Right lobe of liver (tissue), 4 donors: ENCODE measurements at regions not wholly inside any gene's neighbourhood (a gene's known extent, or its start where the extent isn't known, plus 50 kb on each side); places are given as distances from the start of the nearest gene placed in this dataset.

Source experiments
- POLR2A ChIP-seq: fragments of 450-650 bp; IDR thresholded peaks from one replicate; pipeline ENCODE4 v1.6.1; 2017; ENCODE audit warnings: antibody characterized with exemption, mild to moderate bottlenecking
- TF ChIP-seq, protein P1 (sequence below), 4 donors: fragments of 200-600 bp in 3 of 4; fragments of 450-650 bp in 1 of 4; IDR thresholded peaks; one replicate each; pipeline versions ENCODE4 v1.5.1 to v1.8.0; 2016 to 2022; ENCODE audit warnings: antibody characterized with exemption in 4 of 4, mild to moderate bottlenecking in 2 of 4
- donor health status: DM: no; HTN: no; CAD: no.
- donor health status: DM: no; HTN: no; CAD: no.
- donor health status: DM: no; HTN: yes; CAD: no.

DNA sequence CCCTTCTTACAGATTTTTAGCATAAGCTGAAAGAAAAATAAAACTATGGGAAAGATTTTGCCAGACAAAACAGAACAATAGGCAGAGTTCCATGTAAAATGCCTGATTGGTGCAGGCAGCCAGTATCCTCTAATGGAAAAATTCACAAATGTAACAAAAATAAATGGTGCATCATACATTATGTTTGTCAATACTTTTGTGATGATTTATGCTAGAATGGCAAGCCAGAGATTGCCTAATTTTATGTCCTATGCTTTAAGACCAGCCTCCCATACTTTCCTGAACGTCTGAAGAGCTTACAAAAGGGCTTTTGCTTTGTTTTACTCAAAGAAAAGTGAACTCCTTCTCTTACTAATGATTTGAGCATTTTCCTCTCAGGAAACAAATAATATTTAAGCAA lies 81.5 kb upstream of the KCNJ15 start:
- TF ChIP-seq, protein P1, sequence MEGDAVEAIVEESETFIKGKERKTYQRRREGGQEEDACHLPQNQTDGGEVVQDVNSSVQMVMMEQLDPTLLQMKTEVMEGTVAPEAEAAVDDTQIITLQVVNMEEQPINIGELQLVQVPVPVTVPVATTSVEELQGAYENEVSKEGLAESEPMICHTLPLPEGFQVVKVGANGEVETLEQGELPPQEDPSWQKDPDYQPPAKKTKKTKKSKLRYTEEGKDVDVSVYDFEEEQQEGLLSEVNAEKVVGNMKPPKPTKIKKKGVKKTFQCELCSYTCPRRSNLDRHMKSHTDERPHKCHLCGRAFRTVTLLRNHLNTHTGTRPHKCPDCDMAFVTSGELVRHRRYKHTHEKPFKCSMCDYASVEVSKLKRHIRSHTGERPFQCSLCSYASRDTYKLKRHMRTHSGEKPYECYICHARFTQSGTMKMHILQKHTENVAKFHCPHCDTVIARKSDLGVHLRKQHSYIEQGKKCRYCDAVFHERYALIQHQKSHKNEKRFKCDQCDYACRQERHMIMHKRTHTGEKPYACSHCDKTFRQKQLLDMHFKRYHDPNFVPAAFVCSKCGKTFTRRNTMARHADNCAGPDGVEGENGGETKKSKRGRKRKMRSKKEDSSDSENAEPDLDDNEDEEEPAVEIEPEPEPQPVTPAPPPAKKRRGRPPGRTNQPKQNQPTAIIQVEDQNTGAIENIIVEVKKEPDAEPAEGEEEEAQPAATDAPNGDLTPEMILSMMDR (IDR thresholded peaks at IDR 0.05): no peak
- no peak for TF ChIP-seq POLR2A
